GM18505 (cell line): ENCODE measurements at regions not wholly inside any gene's neighbourhood (a gene's known extent, or its start where the extent isn't known, plus 50 kb on each side); places are given as distances from the start of the nearest gene placed in this dataset.

Source experiments
- ATAC-seq: cut with Tn5 transposase; IDR thresholded peaks from one replicate; pipeline ENCODE4 v1.9.1; 2021; ENCODE audit not compliant: unreplicated experiment
- POLR2A ChIP-seq: IDR thresholded peaks from 4 replicates; pipeline ENCODE4 v1.6.1; 2011; ENCODE audit warnings: borderline replicate concordance; ENCODE audit not compliant: insufficient read depth, insufficient read length; ENCODE audit errors: extremely low read depth

- ATAC-seq = no peak
- TF ChIP-seq POLR2A = no peak
Measured at GRCh38 chr20:43863821-43864544, 50.7 kb upstream of the TOX2 start.

DNA sequence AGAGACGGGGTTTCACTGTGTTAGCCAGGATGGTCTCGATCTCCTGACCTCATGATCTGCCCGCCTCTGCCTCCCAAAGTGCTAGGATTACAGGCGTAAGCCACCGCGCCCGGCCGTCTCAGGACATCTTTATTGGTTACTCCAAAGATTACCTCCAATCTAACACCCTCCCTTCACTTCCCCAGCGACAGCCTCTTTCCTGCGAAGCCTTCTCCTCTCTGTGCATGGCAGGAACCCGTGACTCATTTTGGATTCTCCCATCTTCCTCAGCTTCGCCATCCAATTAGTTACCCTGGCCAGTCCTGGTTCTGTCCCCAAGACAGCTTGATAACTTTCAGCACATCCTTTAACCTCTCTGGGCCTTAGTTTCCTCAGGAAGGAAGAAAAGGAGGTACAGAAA lies 51.3 kb upstream of the TOX2 start:
- no peak for ATAC-seq
- no peak for TF ChIP-seq POLR2A

DNA sequence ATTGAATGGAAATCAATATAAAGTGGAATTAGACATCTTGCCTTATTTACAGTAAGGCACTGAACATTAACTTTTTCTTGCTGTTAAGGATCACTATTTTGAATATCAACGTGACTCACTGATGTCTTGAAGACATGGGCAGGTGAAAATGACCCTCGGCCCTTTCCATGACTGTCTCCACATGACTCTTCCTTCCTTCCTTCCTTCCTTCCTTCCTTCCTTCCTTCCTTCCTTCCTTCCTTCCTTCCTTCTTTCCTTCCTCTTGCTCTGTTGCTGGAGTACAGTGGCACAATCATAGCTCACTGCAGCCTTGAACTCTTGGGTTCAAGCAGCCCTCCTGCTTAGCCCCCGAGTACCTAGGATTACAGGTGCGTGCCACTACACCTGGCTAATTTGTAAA lies 52.2 kb upstream of the TOX2 start:
- ATAC-seq = no peak
- no peak for TF ChIP-seq POLR2A

GRCh38 chr20:43859994-43860393 lies 54.7 kb upstream of the TOX2 start:
- no peak for TF ChIP-seq POLR2A
- ATAC-seq = no peak

GRCh38 chr20:43857932-43858331 lies 56.7 kb upstream of the TOX2 start:
- no peak for TF ChIP-seq POLR2A
- ATAC-seq = no peak

GRCh38 chr20:43857127-43857526 lies 57.5 kb upstream of the TOX2 start:
- no peak for ATAC-seq
- TF ChIP-seq POLR2A = no peak

DNA sequence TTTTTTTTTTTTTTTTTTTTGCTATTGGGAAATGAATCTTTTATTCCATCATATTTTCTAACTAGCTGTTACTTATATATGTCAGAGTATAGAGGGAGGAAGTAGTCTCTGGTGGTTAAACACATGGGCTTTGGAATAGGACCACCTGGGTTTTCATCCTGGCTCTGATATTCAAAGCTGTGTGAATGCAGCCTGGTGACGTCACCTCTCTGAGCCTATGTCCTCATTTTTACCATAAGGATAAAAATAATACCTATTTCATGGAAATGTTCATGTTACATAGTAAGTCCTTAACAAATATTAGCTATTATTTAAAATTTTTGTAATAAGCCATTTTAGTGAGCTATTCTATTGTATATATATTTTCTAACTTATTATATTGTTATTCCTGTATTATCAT lies 58.8 kb upstream of the TOX2 start:
- no peak for TF ChIP-seq POLR2A
- no peak for ATAC-seq

GRCh38 chr20:43853918-43854317 lies 60.7 kb upstream of the TOX2 start:
- no peak for ATAC-seq
- TF ChIP-seq POLR2A = no peak

DNA sequence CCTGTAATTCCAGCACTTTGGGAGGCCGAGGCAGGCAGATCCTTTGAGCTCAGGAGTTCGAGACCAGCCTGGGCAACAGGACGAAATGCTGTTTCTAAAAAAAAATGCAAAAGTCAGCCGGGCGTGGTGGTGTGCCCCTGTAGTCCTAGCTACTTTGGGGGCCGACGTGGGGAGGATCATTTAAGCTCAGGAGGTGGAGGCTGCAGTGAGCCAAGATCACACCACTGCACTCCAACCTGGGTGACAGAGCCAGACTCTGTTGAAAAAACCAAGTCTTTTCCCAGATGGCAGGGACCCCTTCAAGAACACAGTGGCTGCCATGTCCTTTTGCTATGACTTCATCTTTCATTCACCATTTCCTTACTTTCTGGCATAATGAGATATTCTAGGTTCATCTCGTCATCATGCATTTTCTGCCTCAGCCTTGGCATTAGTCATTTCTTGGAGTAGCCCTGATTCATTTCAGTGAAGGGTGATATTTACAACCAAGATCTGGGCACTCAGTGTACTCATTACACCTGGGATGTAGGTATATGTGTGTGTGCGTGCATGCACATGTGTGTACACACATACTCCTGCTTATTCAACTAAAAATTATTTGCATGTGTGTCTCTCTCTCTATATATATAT lies 61.4 kb upstream of the TOX2 start:
- TF ChIP-seq POLR2A = no peak
- no peak for ATAC-seq

- TF ChIP-seq POLR2A = no peak
- no peak for ATAC-seq
Measured at GRCh38 chr20:43849496-43850186, 65.0 kb upstream of the TOX2 start.

DNA sequence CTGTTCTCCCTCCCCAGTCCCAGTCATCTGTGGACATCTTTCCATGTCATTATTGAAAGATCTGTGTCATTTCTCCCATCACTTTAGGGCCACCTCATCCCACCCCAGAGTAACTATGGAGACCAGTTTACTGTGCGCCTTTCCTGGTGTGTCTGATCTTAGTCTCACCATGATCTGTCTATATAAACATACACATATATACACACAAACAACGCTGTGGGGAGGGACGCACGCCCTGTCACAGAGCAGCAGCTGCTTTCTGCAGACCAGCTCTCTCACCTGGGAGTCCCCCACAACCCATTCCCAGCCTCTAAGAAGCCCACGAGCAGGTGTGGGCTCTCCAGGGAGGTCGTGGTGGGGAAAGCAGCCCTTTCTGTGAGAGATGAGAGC lies 68.1 kb upstream of the TOX2 start:
- ATAC-seq = no peak

DNA sequence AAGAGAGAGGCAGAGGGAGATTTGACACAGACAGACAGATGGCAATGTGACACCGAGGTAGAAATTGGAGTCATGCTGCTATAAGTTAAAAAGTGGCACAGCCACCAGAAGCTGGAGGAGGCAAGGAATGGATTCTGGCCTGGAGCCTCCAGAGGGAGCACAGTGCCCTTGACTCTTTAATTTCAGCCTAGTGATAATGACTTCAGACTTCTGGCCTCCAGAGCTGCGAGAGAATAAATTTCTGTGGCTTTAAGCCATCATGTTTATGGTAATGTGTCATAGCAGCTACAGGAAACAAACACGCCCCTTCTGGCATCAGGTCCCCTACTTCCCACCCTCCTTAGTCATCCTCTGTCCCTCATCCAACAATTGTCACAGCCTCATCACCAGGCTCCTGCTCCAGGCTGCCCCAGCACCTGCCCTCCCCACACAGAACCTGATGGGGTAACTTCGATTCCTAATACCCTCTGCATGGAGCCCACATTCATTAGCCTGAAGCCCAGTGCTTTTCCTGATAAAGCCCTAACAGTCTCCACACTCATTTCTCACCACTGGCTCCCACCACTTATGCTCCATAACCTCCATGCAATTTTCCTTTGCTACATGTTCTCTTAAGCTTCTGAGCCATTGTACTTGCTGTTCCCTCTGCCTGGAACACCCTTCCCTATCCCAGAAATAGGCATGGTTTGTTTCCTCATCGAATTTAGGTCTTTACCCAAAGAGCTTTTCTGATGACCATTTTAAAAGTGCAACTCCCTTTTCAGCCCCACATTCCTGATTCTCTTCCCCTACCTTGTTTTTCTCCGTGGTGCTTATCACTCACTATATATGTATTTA lies 69.7 kb upstream of the TOX2 start:
- ATAC-seq = no peak
- no peak for TF ChIP-seq POLR2A

More for the DNA sequence above, 68.1 kb upstream of the TOX2 start:
- TF ChIP-seq POLR2A = no peak

- no peak for ATAC-seq
- no peak for TF ChIP-seq POLR2A
Measured at GRCh38 chr20:43843965-43844660, 70.5 kb upstream of the TOX2 start.
